ENCODE measurements at regions not wholly inside any gene's neighbourhood (a gene's known extent, or its start where the extent isn't known, plus 50 kb on each side); places are given as distances from the start of the nearest gene placed in this dataset.
"Not testable (repeated sequence)": the region's sequence is repeated elsewhere in the genome, so short reads cannot be mapped to it uniquely, and the experiment has no call there.

DNA sequence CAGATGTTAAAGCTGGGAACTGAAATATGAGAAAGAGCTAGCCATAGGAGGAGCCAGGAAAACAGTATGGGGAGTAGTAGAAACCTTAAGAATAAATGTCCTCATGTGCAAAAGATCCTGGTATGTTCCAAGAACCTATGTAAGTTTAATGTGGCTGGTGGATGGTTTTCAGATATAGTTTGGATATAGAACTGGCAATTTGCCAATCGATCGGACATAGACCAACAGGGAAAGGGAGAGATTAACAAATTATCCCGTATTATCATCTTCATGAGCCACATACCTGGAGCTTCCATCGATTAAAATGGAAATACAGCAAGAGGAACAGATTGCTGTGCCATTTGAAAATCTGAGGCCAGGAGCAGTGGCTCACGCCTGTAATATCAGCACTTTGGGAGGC lies 388.7 kb downstream of the PRELID2 start:
- TF ChIP-seq, protein P1, sequence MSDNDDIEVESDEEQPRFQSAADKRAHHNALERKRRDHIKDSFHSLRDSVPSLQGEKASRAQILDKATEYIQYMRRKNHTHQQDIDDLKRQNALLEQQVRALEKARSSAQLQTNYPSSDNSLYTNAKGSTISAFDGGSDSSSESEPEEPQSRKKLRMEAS (IDR thresholded peaks at IDR 0.05; ENCODE audit: low read depth, low read length): no peak
- no peak for TF ChIP-seq POLR2A (IDR thresholded peaks at IDR 0.05; ENCODE audit: extremely low read depth, insufficient read length)
- no peak for TF ChIP-seq MYC (IDR thresholded peaks at IDR 0.05; ENCODE audit: low read depth, low read length)
- TF ChIP-seq, protein P2, sequence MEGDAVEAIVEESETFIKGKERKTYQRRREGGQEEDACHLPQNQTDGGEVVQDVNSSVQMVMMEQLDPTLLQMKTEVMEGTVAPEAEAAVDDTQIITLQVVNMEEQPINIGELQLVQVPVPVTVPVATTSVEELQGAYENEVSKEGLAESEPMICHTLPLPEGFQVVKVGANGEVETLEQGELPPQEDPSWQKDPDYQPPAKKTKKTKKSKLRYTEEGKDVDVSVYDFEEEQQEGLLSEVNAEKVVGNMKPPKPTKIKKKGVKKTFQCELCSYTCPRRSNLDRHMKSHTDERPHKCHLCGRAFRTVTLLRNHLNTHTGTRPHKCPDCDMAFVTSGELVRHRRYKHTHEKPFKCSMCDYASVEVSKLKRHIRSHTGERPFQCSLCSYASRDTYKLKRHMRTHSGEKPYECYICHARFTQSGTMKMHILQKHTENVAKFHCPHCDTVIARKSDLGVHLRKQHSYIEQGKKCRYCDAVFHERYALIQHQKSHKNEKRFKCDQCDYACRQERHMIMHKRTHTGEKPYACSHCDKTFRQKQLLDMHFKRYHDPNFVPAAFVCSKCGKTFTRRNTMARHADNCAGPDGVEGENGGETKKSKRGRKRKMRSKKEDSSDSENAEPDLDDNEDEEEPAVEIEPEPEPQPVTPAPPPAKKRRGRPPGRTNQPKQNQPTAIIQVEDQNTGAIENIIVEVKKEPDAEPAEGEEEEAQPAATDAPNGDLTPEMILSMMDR (IDR thresholded peaks at IDR 0.05; ENCODE audit: low read depth, low read length): no peak
- no peak for DNase-seq (ENCODE audit: low read depth)
- no peak overlapping the region for H3K4me3 ChIP-seq (ENCODE audit: low read depth, low read length)

DNA sequence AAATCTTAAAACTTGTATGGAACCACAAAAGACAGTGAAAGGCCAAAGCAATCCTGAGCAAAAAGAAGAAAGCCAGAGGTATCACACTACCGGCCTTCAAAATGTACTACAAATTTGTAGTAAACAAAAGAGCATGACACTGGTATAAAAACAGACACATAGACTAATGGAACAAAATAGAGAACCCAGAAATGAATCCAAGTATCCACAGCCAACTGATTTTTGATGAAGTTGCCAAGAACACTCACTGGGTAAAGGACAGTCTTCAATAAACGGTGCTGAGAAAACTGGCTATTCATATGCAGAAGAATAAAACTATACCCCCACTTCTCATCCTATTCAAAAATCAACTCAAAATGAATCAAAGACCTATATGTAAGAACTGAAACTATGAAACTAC lies 390.1 kb downstream of the PRELID2 start:
- no peak for DNase-seq (ENCODE audit: low read depth)
- H3K4me3 ChIP-seq (ENCODE audit: low read depth, low read length): no peak overlapping the region
- TF ChIP-seq, protein P1 (IDR thresholded peaks at IDR 0.05; ENCODE audit: low read depth, low read length): no peak
- TF ChIP-seq, protein P2 (IDR thresholded peaks at IDR 0.05; ENCODE audit: low read depth, low read length): no peak
- no peak for TF ChIP-seq MYC (IDR thresholded peaks at IDR 0.05; ENCODE audit: low read depth, low read length)
- no peak for TF ChIP-seq POLR2A (IDR thresholded peaks at IDR 0.05; ENCODE audit: extremely low read depth, insufficient read length)

DNA sequence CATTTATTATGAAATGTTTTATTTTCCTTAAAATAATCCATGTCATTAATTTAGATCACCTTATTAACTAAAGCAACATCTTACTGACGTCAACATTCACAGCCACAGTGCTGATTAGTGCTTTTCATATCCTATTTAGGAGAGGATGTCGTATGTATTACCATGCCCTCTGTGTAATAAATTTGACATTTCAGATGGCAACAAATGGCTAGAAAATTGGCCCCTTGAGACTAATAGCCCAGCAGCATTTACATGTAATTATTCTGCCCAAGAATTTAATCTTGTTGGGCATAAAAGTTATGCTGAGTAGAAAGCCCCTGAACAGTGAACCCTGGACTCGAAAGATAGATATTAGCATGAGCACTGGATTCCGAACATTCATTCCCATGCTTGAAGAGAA lies 391.2 kb downstream of the PRELID2 start:
- no peak for DNase-seq (ENCODE audit: low read depth)
- H3K4me3 ChIP-seq (ENCODE audit: low read depth, low read length): no peak overlapping the region
- TF ChIP-seq MYC (IDR thresholded peaks at IDR 0.05; ENCODE audit: low read depth, low read length): no peak

DNA sequence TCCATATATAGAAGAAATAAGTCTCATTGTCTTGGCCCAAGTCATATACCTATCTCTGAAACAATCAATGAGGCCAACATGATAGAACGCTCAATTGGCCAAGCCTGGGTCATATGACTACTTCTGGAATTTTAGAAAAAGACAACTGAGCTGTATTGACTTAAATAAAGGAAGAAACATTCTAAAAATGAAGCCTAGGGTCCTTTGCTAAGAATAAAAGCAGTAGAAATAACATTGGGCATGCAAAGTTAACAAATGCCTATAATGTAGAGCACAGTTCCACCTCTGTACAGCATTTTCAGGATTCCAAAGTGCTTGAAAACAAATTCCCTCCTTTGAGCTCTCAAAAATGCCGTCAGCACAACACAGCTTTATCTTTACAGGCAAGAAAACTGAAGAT lies 391.8 kb downstream of the PRELID2 start:
- TF ChIP-seq, protein P2 (IDR thresholded peaks at IDR 0.05; ENCODE audit: low read depth, low read length): no peak
- TF ChIP-seq, protein P1 (IDR thresholded peaks at IDR 0.05; ENCODE audit: low read depth, low read length): no peak
- DNase-seq (ENCODE audit: low read depth): no peak
- no peak overlapping the region for H3K4me3 ChIP-seq (ENCODE audit: low read depth, low read length)

DNA sequence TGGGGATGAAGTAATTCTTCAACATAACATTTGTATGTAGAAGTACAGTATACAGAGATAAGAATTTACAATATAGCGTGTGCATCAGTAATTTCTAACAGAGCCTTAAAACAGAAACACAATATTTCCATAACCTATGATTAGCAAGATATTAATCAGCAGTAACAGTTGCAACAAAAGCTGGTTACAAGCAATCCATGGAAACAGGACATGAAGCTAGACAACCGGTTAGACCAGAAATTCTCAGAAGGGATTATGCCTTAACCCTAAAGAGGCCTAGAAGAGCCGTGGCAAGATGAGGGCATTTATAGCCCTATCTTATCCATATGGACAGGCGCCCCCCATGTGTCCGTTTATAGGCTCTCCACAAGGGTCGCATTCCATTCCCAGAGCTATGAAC lies 392.5 kb downstream of the PRELID2 start:
- H3K4me3 ChIP-seq (ENCODE audit: low read depth, low read length); DNase-seq (ENCODE audit: low read depth): not testable (repeated sequence)

DNA sequence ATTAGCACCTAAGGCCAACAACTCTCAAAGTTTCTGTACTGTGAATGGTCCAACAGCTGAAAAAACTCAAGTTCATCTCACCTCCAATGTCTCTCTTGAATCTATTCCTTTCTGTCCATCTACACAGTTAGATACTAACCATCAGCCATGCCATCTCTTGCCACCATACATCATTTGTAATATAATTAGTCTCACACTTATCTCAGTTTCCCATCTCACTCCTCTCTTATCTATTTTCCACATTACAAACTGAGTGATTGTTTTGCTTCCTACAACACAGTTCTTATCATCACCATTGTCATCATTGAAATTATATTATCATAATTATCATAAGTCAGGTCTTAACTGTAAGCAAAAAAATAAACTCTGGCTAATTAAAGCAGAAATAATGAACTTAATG lies 393.9 kb downstream of the PRELID2 start:
- no peak overlapping the region for H3K4me3 ChIP-seq (ENCODE audit: low read depth, low read length)
- DNase-seq (ENCODE audit: low read depth): no peak
- TF ChIP-seq, protein P1 (IDR thresholded peaks at IDR 0.05; ENCODE audit: low read depth, low read length): no peak
- TF ChIP-seq, protein P2 (IDR thresholded peaks at IDR 0.05; ENCODE audit: low read depth, low read length): no peak
- TF ChIP-seq POLR2A (IDR thresholded peaks at IDR 0.05; ENCODE audit: extremely low read depth, insufficient read length) (no peak), MYC (IDR thresholded peaks at IDR 0.05; ENCODE audit: low read depth, low read length) (no peak)

DNA sequence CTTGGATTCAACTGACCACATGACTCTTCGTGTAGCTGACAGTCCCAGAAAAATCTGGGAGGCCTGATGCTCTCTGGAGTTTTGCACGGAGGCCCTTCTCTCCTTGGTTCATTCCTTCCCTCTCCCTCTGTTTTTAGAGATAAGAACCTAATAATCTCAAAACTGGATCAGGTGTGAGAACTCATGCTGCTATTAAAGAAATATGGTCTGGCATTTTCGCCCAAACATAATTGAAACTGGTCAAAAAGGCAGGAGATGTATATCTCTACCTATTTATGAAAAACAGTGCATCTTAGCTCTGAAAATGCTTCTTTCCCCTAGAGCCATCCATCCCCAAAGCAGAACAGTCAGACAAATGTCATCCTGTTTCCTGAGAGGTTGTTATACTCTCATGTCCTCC lies 397.5 kb downstream of the PRELID2 start:
- no peak for TF ChIP-seq POLR2A (IDR thresholded peaks at IDR 0.05; ENCODE audit: extremely low read depth, insufficient read length)
- TF ChIP-seq MYC (IDR thresholded peaks at IDR 0.05; ENCODE audit: low read depth, low read length): no peak
- TF ChIP-seq, protein P2 (IDR thresholded peaks at IDR 0.05; ENCODE audit: low read depth, low read length): no peak
- TF ChIP-seq, protein P1 (IDR thresholded peaks at IDR 0.05; ENCODE audit: low read depth, low read length): no peak
- H3K4me3 ChIP-seq (ENCODE audit: low read depth, low read length): no peak overlapping the region
- DNase-seq (ENCODE audit: low read depth): no peak

Data from NB4 (cell line).